ENCODE measurements at regions not wholly inside any gene's neighbourhood (a gene's known extent, or its start where the extent isn't known, plus 50 kb on each side); places are given as distances from the start of the nearest gene placed in this dataset.

DNA sequence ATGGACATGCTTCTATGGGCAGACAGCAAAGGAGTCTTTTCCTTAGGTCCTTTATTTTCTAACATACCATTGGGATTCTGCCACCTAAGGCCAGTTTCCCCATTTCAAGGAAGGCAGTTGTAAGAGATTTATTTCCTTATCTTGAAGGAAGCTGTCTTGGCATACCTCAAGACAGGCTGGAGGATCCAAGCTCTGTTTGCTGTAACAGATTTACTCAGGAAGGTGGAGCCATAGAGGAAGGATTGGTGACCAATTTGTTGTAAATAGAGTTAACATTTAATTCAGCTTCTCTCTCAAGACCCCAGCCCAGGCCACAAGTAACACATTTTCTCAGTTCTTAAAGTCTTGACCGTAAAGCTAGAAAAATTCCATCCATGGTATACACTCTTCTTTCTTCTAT lies 131.6 kb upstream of the TENM3 start (continued):
- TF ChIP-seq HDAC2 (IDR thresholded peaks at IDR 0.05) (no peak), PML (IDR thresholded peaks at IDR 0.05; ENCODE audit: low read length) (no peak)

DNA sequence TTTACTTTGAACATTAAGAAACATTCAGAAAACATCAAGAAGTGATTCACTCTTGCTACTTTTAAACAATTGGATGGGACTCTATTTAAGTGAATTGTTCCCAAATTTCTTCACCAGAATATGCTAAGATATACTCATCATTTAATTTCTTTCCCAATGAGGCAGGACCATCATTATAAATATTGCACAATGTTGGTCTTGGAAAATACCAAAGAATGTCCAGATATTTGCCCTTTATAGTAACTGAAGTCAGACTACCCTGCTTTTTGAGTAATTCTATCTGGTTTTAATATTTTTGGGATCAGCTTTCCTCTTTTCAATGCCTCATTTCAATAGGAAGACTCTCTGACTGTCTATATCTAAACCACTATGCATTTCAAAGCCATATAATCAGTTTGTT lies 129.4 kb upstream of the TENM3 start:
- H3K27me3 ChIP-seq (replicated peaks in 1 of 2; ENCODE audit: control insufficient read depth in 2 of 2, insufficient read depth in 2 of 2, low read length in 1 of 2): no peaks in the 10 kb centered on the region
- no peak overlapping the region for H3K4me2 ChIP-seq (ENCODE audit: control insufficient read depth, insufficient read depth)
- ChIA-PET SMC1A (ENCODE audit: uncharacterized antibody, unreplicated experiment) (no interaction called here), CTCF (no interaction called here), POLR2A (no interaction called here), RAD21 (ENCODE audit: unreplicated experiment) (no interaction called here)
- H3K4me1 ChIP-seq (ENCODE audit: control insufficient read depth, insufficient read depth, low read length): no peaks in the 10 kb centered on the region
- ATAC-seq (no peak), FAIRE-seq (no peak), DNase-seq (ENCODE audit: low read depth, low spot score) (no peak)
- no peaks in the 10 kb centered on the region for H4K20me1 ChIP-seq (ENCODE audit: control insufficient read depth, insufficient read depth)
- in situ Hi-C loops (cut with MboI) (no loop called here), intact Hi-C loops (cut with micrococcal nuclease; ENCODE audit: unreplicated experiment) (no loop called here)
- no peak overlapping the region for H3K4me3 ChIP-seq
- no peak overlapping the region for H2AFZ ChIP-seq (ENCODE audit: control insufficient read depth, low read depth, low read length)
- no peaks in the 10 kb centered on the region for H3K36me3 ChIP-seq (ENCODE audit: control insufficient read depth in 2 of 2, insufficient read depth in 2 of 2, low read length in 1 of 2)
- no TSS peak for BruUV-seq (replicated peaks)
- TF ChIP-seq, protein P1, sequence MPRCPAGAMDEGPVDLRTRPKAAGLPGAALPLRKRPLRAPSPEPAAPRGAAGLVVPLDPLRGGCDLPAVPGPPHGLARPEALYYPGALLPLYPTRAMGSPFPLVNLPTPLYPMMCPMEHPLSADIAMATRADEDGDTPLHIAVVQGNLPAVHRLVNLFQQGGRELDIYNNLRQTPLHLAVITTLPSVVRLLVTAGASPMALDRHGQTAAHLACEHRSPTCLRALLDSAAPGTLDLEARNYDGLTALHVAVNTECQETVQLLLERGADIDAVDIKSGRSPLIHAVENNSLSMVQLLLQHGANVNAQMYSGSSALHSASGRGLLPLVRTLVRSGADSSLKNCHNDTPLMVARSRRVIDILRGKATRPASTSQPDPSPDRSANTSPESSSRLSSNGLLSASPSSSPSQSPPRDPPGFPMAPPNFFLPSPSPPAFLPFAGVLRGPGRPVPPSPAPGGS (IDR thresholded peaks at IDR 0.05; ENCODE audit: borderline replicate concordance, insufficient read depth, low read depth, low read length, poor library complexity, severe bottlenecking): no peak
- TF ChIP-seq EZH2 (IDR thresholded peaks at IDR 0.05; ENCODE audit: borderline replicate concordance, control insufficient read depth, low read depth, low read length): no peak
- H3K9ac ChIP-seq (ENCODE audit: control insufficient read depth, insufficient read depth, low read length): no peak overlapping the region
- H3K9me3 ChIP-seq (replicated peaks; ENCODE audit: control insufficient read depth, insufficient read depth, low read length): no peaks in the 10 kb centered on the region
- H3K79me2 ChIP-seq (ENCODE audit: control insufficient read depth, insufficient read depth, low read length): no peaks in the 10 kb centered on the region
- no peak overlapping the region for H3K27ac ChIP-seq (ENCODE audit: control insufficient read depth, insufficient read depth)

DNA sequence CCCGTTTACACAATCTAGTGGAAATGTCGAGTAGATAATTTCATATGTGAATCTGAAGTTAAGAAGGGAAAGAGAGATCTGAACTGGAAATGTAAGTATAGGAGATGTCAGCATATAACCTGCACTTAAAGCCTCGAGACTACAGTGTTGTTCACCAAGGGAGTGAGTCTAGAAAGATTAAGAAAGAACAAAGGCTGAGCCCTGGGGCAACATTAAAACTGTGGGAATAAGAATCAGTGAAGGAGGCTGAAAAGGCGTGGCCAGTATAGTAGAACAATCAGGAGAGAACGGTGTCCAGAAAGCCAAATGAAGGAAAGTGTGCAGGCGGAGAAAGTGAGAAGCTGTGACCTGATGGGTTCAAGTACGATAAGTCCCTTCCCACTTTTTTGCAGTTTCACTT lies 118.8 kb upstream of the TENM3 start:
- POLR2A ChIA-PET: no interaction called here
- RAD21 ChIA-PET (ENCODE audit: unreplicated experiment): no interaction called here
- no peaks in the 10 kb centered on the region for H3K27me3 ChIP-seq (replicated peaks in 1 of 2; ENCODE audit: control insufficient read depth in 2 of 2, insufficient read depth in 2 of 2, low read length in 1 of 2)
- H2AFZ ChIP-seq (ENCODE audit: control insufficient read depth, low read depth, low read length): no peak overlapping the region
- no peaks in the 10 kb centered on the region for H4K20me1 ChIP-seq (ENCODE audit: control insufficient read depth, insufficient read depth)
- H3K27ac ChIP-seq (ENCODE audit: control insufficient read depth, insufficient read depth): no peak overlapping the region
- CTCF ChIA-PET: no interaction called here
- no peak overlapping the region for H3K9ac ChIP-seq (ENCODE audit: control insufficient read depth, insufficient read depth, low read length)
- H3K4me2 ChIP-seq (ENCODE audit: control insufficient read depth, insufficient read depth): no peak overlapping the region
- H3K36me3 ChIP-seq (ENCODE audit: control insufficient read depth in 2 of 2, insufficient read depth in 2 of 2, low read length in 1 of 2): no peaks in the 10 kb centered on the region
- FAIRE-seq (no peak), DNase-seq (ENCODE audit: low read depth, low spot score) (no peak), ATAC-seq (no peak)
- H3K4me1 ChIP-seq (ENCODE audit: control insufficient read depth, insufficient read depth, low read length): no peaks in the 10 kb centered on the region
- BruUV-seq (replicated peaks): no TSS peak
- intact Hi-C loops (cut with micrococcal nuclease; ENCODE audit: unreplicated experiment): no loop called here
- SMC1A ChIA-PET (ENCODE audit: uncharacterized antibody, unreplicated experiment): no interaction called here
- no peaks in the 10 kb centered on the region for H3K9me3 ChIP-seq (replicated peaks; ENCODE audit: control insufficient read depth, insufficient read depth, low read length)
- in situ Hi-C loops (cut with MboI): no loop called here
- no peaks in the 10 kb centered on the region for H3K79me2 ChIP-seq (ENCODE audit: control insufficient read depth, insufficient read depth, low read length)
- WGBS (ENCODE audit: insufficient coverage, insufficient replicate concordance, low lambda C conversion rate, missing lambda C conversion rate): 29% methylated on average over 7 of the region's 7 CpGs
- H3K4me3 ChIP-seq: no peak overlapping the region
- TF ChIP-seq TCF12 (IDR thresholded peaks at IDR 0.05; ENCODE audit: low read depth, low read length): no peak
- TF ChIP-seq, protein P2, sequence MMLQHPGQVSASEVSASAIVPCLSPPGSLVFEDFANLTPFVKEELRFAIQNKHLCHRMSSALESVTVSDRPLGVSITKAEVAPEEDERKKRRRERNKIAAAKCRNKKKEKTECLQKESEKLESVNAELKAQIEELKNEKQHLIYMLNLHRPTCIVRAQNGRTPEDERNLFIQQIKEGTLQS (IDR thresholded peaks at IDR 0.05; ENCODE audit: borderline replicate concordance, extremely low read depth, low read depth, low read length): no peak
- TF ChIP-seq, protein P3, sequence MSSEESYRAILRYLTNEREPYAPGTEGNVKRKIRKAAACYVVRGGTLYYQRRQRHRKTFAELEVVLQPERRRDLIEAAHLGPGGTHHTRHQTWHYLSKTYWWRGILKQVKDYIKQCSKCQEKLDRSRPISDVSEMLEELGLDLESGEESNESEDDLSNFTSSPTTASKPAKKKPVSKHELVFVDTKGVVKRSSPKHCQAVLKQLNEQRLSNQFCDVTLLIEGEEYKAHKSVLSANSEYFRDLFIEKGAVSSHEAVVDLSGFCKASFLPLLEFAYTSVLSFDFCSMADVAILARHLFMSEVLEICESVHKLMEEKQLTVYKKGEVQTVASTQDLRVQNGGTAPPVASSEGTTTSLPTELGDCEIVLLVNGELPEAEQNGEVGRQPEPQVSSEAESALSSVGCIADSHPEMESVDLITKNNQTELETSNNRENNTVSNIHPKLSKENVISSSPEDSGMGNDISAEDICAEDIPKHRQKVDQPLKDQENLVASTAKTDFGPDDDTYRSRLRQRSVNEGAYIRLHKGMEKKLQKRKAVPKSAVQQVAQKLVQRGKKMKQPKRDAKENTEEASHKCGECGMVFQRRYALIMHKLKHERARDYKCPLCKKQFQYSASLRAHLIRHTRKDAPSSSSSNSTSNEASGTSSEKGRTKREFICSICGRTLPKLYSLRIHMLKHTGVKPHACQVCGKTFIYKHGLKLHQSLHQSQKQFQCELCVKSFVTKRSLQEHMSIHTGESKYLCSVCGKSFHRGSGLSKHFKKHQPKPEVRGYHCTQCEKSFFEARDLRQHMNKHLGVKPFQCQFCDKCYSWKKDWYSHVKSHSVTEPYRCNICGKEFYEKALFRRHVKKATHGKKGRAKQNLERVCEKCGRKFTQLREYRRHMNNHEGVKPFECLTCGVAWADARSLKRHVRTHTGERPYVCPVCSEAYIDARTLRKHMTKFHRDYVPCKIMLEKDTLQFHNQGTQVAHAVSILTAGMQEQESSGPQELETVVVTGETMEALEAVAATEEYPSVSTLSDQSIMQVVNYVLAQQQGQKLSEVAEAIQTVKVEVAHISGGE (CRISPR knock-in tag; IDR thresholded peaks at IDR 0.05): no peak
- no peak for TF ChIP-seq JUNB (IDR thresholded peaks at IDR 0.05)
- TF ChIP-seq POLR2AphosphoS5 (IDR thresholded peaks at IDR 0.05; ENCODE audit: low read length): no peak
- TF ChIP-seq MXI1 (IDR thresholded peaks at IDR 0.05; ENCODE audit: low read depth, low read length): no peak
- TF ChIP-seq ZZZ3 (IDR thresholded peaks at IDR 0.05; ENCODE audit: control insufficient read depth, insufficient read length, low read depth): no peak
- TF ChIP-seq, protein P1 (IDR thresholded peaks at IDR 0.05; ENCODE audit: borderline replicate concordance, insufficient read depth, low read depth, low read length, poor library complexity, severe bottlenecking): no peak

All from GM12878 (cell line).